SU-DHL-6 (cell line): ENCODE measurements at regions not wholly inside any gene's neighbourhood (a gene's known extent, or its start where the extent isn't known, plus 50 kb on each side); places are given as distances from the start of the nearest gene placed in this dataset.

Experiments
- EZH2phosphoT487 ChIP-seq: fragments of 200-600 bp; sonication (generic), shearing (Covaris generic); conservative IDR thresholded peaks from 2 replicates; pipeline ENCODE4 v1.6.1; 2018; ENCODE audit warnings: mild to moderate bottlenecking, antibody characterized with exemption, low read length, moderate library complexity, mixed read lengths
- TF ChIP-seq, protein P1 (sequence below): fragments of 200-600 bp; sonication (generic); IDR thresholded peaks from one replicate; pipeline ENCODE4 v1.5.1; 2017; ENCODE audit warnings: antibody characterized with exemption, mild to moderate bottlenecking, low read length, moderate library complexity; ENCODE audit not compliant: insufficient read depth, poor library complexity, severe bottlenecking

DNA sequence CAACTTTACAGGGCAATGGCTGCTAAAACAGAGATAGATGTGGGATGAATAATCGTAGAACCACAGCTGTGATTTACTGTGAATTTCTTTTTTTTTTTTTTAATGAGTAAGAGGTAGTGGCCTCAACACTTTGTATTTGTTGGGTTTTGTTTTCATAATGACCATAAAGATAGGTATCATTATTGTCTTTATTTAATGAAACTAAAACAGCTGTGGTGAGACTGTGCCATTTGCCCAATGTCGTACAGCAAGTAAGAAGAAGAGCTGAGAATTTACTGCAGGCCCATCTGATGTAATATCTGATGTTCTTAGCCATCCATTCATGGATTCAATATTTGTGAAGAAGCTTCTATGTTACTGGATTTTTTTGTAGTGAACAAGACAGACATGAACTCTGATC, 271.2 kb downstream of the IPMK start:
- TF ChIP-seq, protein P1, sequence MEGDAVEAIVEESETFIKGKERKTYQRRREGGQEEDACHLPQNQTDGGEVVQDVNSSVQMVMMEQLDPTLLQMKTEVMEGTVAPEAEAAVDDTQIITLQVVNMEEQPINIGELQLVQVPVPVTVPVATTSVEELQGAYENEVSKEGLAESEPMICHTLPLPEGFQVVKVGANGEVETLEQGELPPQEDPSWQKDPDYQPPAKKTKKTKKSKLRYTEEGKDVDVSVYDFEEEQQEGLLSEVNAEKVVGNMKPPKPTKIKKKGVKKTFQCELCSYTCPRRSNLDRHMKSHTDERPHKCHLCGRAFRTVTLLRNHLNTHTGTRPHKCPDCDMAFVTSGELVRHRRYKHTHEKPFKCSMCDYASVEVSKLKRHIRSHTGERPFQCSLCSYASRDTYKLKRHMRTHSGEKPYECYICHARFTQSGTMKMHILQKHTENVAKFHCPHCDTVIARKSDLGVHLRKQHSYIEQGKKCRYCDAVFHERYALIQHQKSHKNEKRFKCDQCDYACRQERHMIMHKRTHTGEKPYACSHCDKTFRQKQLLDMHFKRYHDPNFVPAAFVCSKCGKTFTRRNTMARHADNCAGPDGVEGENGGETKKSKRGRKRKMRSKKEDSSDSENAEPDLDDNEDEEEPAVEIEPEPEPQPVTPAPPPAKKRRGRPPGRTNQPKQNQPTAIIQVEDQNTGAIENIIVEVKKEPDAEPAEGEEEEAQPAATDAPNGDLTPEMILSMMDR: no peak
- no peak for TF ChIP-seq EZH2phosphoT487
